ENCODE measurements at regions not wholly inside any gene's neighbourhood (a gene's known extent, or its start where the extent isn't known, plus 50 kb on each side); places are given as distances from the start of the nearest gene placed in this dataset.

DNA sequence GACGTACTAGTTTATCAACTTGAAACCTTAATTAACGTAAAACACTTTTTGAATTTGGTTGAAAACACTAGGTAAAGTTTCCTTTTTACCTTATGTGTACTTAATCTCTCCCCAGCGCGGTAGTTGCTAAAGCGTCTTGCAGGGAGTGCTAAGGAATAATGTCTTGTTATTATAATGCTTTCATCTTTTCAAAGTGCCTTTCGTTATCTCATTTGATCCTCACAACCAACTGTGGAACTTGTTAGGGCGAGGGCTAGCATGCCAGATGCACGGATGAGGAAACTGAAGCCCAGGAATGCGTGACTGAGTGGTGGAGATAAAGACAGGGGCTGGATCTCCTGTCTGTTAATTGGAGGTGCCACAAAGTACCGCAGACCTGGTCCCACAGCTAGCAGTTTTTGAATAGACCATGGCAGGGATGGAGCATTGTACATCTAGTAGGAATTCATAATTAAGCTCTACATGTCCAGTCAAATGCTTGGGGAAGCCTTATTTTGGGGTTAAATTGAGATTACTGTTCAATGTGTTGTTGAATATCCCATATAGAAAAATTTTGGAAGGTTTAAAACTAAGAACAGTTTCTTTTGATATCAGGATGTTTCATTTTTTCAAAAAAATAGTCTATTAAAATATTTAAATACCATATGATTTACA is 234.3 kb downstream of the SH2D4B start:
- TF ChIP-seq ZFP3 (CRISPR knock-in tag; IDR thresholded peaks at IDR 0.05) (no peak), ZC3H10 (CRISPR knock-in tag; IDR thresholded peaks at IDR 0.05) (no peak), ARNTL (CRISPR knock-in tag; IDR thresholded peaks at IDR 0.05; ENCODE audit: borderline replicate concordance, low read depth) (no peak), ZFP30 (CRISPR knock-in tag; IDR thresholded peaks at IDR 0.05) (no peak), ZNF565 (CRISPR knock-in tag; conservative IDR thresholded peaks at IDR 0.05; ENCODE audit: low read depth) (no peak), RARB (CRISPR knock-in tag; IDR thresholded peaks at IDR 0.05) (no peak), BACH2 (CRISPR knock-in tag; IDR thresholded peaks at IDR 0.05; ENCODE audit: borderline replicate concordance) (no peak), ZNF8 (CRISPR knock-in tag; IDR thresholded peaks at IDR 0.05) (no peak), TCF4 (CRISPR knock-in tag; IDR thresholded peaks at IDR 0.05; ENCODE audit: borderline replicate concordance) (no peak)
- TF ChIP-seq, protein P1, sequence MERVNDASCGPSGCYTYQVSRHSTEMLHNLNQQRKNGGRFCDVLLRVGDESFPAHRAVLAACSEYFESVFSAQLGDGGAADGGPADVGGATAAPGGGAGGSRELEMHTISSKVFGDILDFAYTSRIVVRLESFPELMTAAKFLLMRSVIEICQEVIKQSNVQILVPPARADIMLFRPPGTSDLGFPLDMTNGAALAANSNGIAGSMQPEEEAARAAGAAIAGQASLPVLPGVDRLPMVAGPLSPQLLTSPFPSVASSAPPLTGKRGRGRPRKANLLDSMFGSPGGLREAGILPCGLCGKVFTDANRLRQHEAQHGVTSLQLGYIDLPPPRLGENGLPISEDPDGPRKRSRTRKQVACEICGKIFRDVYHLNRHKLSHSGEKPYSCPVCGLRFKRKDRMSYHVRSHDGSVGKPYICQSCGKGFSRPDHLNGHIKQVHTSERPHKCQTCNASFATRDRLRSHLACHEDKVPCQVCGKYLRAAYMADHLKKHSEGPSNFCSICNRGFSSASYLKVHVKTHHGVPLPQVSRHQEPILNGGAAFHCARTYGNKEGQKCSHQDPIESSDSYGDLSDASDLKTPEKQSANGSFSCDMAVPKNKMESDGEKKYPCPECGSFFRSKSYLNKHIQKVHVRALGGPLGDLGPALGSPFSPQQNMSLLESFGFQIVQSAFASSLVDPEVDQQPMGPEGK (CRISPR knock-in tag; IDR thresholded peaks at IDR 0.05; ENCODE audit: borderline replicate concordance): no peak
- TF ChIP-seq, protein P2, sequence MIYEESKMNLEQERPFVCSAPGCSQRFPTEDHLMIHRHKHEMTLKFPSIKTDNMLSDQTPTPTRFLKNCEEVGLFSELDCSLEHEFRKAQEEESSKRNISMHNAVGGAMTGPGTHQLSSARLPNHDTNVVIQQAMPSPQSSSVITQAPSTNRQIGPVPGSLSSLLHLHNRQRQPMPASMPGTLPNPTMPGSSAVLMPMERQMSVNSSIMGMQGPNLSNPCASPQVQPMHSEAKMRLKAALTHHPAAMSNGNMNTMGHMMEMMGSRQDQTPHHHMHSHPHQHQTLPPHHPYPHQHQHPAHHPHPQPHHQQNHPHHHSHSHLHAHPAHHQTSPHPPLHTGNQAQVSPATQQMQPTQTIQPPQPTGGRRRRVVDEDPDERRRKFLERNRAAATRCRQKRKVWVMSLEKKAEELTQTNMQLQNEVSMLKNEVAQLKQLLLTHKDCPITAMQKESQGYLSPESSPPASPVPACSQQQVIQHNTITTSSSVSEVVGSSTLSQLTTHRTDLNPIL (CRISPR knock-in tag; IDR thresholded peaks at IDR 0.05; ENCODE audit: low read depth): no peak
- TF ChIP-seq, protein P3, sequence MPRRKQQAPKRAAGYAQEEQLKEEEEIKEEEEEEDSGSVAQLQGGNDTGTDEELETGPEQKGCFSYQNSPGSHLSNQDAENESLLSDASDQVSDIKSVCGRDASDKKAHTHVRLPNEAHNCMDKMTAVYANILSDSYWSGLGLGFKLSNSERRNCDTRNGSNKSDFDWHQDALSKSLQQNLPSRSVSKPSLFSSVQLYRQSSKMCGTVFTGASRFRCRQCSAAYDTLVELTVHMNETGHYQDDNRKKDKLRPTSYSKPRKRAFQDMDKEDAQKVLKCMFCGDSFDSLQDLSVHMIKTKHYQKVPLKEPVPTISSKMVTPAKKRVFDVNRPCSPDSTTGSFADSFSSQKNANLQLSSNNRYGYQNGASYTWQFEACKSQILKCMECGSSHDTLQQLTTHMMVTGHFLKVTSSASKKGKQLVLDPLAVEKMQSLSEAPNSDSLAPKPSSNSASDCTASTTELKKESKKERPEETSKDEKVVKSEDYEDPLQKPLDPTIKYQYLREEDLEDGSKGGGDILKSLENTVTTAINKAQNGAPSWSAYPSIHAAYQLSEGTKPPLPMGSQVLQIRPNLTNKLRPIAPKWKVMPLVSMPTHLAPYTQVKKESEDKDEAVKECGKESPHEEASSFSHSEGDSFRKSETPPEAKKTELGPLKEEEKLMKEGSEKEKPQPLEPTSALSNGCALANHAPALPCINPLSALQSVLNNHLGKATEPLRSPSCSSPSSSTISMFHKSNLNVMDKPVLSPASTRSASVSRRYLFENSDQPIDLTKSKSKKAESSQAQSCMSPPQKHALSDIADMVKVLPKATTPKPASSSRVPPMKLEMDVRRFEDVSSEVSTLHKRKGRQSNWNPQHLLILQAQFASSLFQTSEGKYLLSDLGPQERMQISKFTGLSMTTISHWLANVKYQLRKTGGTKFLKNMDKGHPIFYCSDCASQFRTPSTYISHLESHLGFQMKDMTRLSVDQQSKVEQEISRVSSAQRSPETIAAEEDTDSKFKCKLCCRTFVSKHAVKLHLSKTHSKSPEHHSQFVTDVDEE (CRISPR knock-in tag; IDR thresholded peaks at IDR 0.05): no peak
